Activated naive CD4-positive, alpha-beta T cell treated with anti-CD3 and anti-CD28 coated beads for 36 hours (primary cell): ENCODE measurements at regions not wholly inside any gene's neighbourhood (a gene's known extent, or its start where the extent isn't known, plus 50 kb on each side); places are given as distances from the start of the nearest gene placed in this dataset.

Experiments used
- CTCF ChIA-PET: fragments of 350-600 bp; sonication (Branson Sonifier 250); formaldehyde crosslinking; loops from one replicate; lab custom pipeline; 2021; ENCODE audit warnings: antibody characterized with exemption; lab: Charles Lee
- DNase-seq: peaks from one replicate; pipeline ENCODE4 v3.0.0-alpha.2; 2020
- H3K27ac Mint-ChIP-seq: one replicate; pipeline ENCODE4 v1.8.0; 2021; ENCODE audit warnings: mild to moderate bottlenecking, mixed read lengths
- H3K27me3 Mint-ChIP-seq: one replicate; pipeline ENCODE4 v1.8.0; 2021; ENCODE audit warnings: low read depth, mixed read lengths
- H3K36me3 Mint-ChIP-seq: one replicate; pipeline ENCODE4 v1.8.0; 2021; ENCODE audit warnings: low read depth, mixed read lengths
- H3K4me1 Mint-ChIP-seq: one replicate; pipeline ENCODE4 v1.8.0; 2021; ENCODE audit warnings: low read depth, mixed read lengths
- H3K4me3 Mint-ChIP-seq: one replicate; pipeline ENCODE4 v1.8.0; 2021; ENCODE audit warnings: mild to moderate bottlenecking, moderate library complexity, mixed read lengths
- H3K9me3 Mint-ChIP-seq: one replicate; pipeline ENCODE4 v1.8.0; 2021; ENCODE audit warnings: mixed read lengths
- intact Hi-C: fragments of 100-400 bp; cut with micrococcal nuclease; formaldehyde crosslinking; loops from one replicate; pipeline ENCODE4 v1.15.1; 2023

GRCh38 chr3:36132214-36132613 lies 248.1 kb upstream of the STAC start:
- CTCF ChIA-PET, result no interaction called here
- Mint-ChIP-seq H3K27me3 (peaks cover 3% of the 10 kb centered on the region), H3K4me1 (no peaks in the 10 kb centered on the region), H3K9me3 (peaks cover 4% of the 10 kb centered on the region), H3K36me3 (no peaks in the 10 kb centered on the region), H3K27ac (no peak overlapping the region), H3K4me3 (no peak overlapping the region)
- no peak for DNase-seq
- intact Hi-C loops, result no loop called here

DNA sequence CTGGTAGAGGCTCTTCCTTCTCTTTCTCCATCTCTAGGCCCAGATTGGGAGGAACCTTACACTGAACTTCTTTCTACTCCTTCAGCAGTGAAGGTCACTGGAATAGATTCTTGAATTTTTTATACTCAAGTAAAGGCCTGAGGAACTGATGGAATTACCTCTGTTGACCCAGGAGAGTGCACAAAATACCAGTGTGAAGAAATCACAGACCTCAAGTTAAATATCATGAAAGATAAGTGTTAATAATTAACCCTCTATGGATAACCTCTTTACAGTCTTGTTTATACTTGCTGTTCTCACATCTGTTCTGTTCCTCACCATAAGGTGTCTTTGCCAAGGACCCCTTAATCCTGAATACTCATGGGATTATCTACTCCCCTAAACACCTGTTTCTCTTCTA lies 244.4 kb upstream of the STAC start:
- Mint-ChIP-seq H3K36me3 (no peaks in the 10 kb centered on the region), H3K4me1 (no peaks in the 10 kb centered on the region), H3K27me3 (peaks cover 3% of the 10 kb centered on the region), H3K4me3 (no peak overlapping the region), H3K27ac (no peak overlapping the region), H3K9me3 (no peaks in the 10 kb centered on the region)
- DNase-seq, result no peak
- intact Hi-C loops, result no loop called here
- CTCF ChIA-PET, result no interaction called here

DNA sequence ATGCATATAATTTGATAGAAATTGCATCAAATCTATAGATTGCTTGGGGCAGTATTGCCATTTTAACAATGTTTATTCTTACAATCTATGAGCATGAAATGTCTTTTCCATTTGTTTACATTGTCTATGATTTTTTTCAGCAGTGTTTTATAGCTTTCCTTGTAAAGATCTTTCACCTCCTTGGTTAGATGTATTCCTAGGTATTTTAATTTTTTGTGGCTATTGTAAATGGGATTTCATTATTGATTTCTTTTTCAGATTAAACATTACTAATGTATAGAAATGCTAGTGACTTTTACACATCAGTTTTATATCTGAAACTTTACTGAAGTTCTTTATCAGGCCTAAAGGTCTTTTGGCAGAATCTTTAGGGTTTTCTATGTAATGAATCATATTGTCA lies 237.6 kb upstream of the STAC start:
- Mint-ChIP-seq H3K4me3 (no peak overlapping the region), H3K27ac (no peak overlapping the region), H3K9me3 (no peaks in the 10 kb centered on the region), H3K4me1 (no peaks in the 10 kb centered on the region), H3K36me3 (no peaks in the 10 kb centered on the region), H3K27me3 (no peaks in the 10 kb centered on the region)
- DNase-seq, result no peak
- CTCF ChIA-PET, result no interaction called here
- intact Hi-C loops, result no loop called here

DNA sequence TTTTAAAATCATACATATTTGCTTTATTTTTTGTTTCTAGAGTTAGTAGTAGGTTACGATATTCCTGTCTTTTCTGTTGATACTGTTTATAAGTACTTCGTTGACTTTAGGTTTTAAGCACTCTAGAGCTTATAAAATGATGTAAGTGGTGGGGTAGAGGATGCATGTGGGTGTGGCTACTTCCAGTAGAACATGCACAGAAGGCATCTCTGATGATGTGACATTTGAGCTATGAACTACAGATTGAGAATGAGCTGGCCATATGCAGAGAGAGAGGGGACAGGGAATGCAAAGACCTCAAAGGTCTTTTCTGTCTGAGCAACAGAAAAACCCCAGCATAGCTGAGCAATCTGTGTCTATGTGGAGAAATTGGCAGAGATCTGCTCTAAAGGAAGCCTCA lies 233.9 kb upstream of the STAC start:
- no peaks in the 10 kb centered on the region for H3K27me3 Mint-ChIP-seq
- H3K27ac Mint-ChIP-seq, result no peak overlapping the region
- H3K9me3 Mint-ChIP-seq, result no peaks in the 10 kb centered on the region
- intact Hi-C loops, result no loop called here
- no peaks in the 10 kb centered on the region for H3K36me3 Mint-ChIP-seq
- CTCF ChIA-PET, result no interaction called here
- no peak for DNase-seq
- no peak overlapping the region for H3K4me3 Mint-ChIP-seq
- H3K4me1 Mint-ChIP-seq, result no peaks in the 10 kb centered on the region

- intact Hi-C loops, result no loop called here
- no peak for DNase-seq
- no peaks in the 10 kb centered on the region for H3K36me3 Mint-ChIP-seq
- no peaks in the 10 kb centered on the region for H3K9me3 Mint-ChIP-seq
- H3K4me3 Mint-ChIP-seq, result no peak overlapping the region
- H3K27ac Mint-ChIP-seq, result no peak overlapping the region
- CTCF ChIA-PET, result no interaction called here
- no peaks in the 10 kb centered on the region for H3K4me1 Mint-ChIP-seq
- no peaks in the 10 kb centered on the region for H3K27me3 Mint-ChIP-seq
These were observed 232.3 kb upstream of the STAC start for GRCh38 chr3:36147934-36148558.

- intact Hi-C loops, result no loop called here
- CTCF ChIA-PET, result interaction anchor here (0.6 kb wide), 1 partner anchor 257 kb away, joined by 3 read pairs; no protein-coding TSS in a partner anchor
- no peaks in the 10 kb centered on the region for H3K27me3 Mint-ChIP-seq
These were observed 230.8 kb upstream of the STAC start for GRCh38 chr3:36149447-36149865.

DNA sequence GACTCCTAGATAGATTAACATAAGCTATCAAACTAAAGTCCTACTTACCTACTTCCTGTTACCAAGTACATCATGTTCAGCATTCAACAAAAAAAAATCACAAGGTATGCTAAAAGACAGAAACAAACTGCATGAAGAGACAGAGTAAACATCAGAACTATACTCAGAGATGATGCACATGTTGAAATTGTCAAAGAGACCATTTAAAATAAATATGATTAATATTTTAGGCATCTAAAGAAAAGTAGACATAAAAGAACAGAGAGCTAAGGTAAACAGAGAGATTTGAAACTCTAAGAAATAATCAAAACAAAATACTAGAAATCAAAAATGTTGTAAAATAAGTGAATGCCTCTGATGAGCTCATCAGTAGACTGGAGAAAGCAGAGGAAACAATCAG lies 224.8 kb upstream of the STAC start:
- no peak overlapping the region for H3K4me3 Mint-ChIP-seq
- no peaks in the 10 kb centered on the region for H3K9me3 Mint-ChIP-seq
- no peaks in the 10 kb centered on the region for H3K36me3 Mint-ChIP-seq
- no peaks in the 10 kb centered on the region for H3K27me3 Mint-ChIP-seq
- no peak overlapping the region for H3K27ac Mint-ChIP-seq
- CTCF ChIA-PET, result no interaction called here
- DNase-seq, result no peak
- intact Hi-C loops, result no loop called here
- H3K4me1 Mint-ChIP-seq, result no peaks in the 10 kb centered on the region

More at GRCh38 chr3:36149447-36149865, 230.8 kb upstream of the STAC start:
- no peak overlapping the region for H3K4me3 Mint-ChIP-seq
- no peak for DNase-seq
- no peaks in the 10 kb centered on the region for H3K9me3 Mint-ChIP-seq
- no peak overlapping the region for H3K27ac Mint-ChIP-seq
- no peaks in the 10 kb centered on the region for H3K36me3 Mint-ChIP-seq
- no peaks in the 10 kb centered on the region for H3K4me1 Mint-ChIP-seq

DNA sequence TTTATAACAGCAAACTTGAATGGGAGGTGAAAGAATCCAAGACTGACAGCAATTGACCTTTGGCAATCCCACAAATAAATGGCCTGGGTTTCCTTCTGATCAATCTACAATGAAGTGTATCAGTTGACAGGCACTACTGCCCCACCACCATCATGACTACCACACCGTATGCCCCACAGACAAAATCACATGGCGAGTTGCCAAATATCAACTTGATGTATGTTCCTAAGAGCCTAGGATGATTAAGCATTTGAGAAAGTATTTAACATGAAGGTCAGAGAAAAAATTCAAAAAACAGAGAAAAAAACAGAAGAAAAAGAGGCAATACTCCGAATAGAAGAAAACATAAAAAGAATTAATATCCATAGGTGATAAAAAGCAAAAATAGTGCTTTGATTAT lies 215.9 kb upstream of the STAC start:
- H3K4me3 Mint-ChIP-seq, result no peak overlapping the region
- H3K4me1 Mint-ChIP-seq, result no peaks in the 10 kb centered on the region
- no peaks in the 10 kb centered on the region for H3K36me3 Mint-ChIP-seq
- no peak for DNase-seq
- peaks cover 2% of the 10 kb centered on the region for H3K9me3 Mint-ChIP-seq
- intact Hi-C loops, result no loop called here
- CTCF ChIA-PET, result no interaction called here
- H3K27me3 Mint-ChIP-seq, result no peaks in the 10 kb centered on the region
- H3K27ac Mint-ChIP-seq, result no peak overlapping the region

GRCh38 chr3:36165509-36166290 lies 214.6 kb upstream of the STAC start:
- Mint-ChIP-seq H3K27ac (no peak overlapping the region), H3K27me3 (no peaks in the 10 kb centered on the region), H3K4me1 (no peaks in the 10 kb centered on the region), H3K36me3 (no peaks in the 10 kb centered on the region), H3K9me3 (peaks cover 2% of the 10 kb centered on the region), H3K4me3 (no peak overlapping the region)
- CTCF ChIA-PET, result no interaction called here
- DNase-seq, result no peak
- intact Hi-C loops, result no loop called here

DNA sequence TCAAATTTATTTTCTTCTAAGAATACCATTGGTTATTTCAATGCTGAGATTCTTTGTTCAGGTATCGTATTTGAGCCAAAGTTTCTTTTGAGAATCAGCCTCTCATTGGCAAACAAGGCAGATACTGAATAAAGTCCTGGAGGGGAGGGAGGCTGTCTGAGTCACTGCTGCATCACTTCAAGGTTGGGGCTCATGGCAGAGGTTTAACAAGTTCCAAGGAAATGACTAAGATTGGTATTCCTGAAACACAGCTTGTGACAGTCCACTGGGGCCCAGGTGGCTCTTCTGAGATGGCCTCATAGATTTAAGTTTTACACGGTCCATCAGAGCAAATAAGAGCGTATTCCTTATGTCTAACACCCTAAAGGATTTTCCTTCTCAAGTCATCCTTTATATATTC lies 213.8 kb upstream of the STAC start:
- no peak for DNase-seq
- intact Hi-C loops, result no loop called here
- Mint-ChIP-seq H3K27me3 (no peaks in the 10 kb centered on the region), H3K27ac (no peak overlapping the region), H3K4me1 (no peaks in the 10 kb centered on the region), H3K9me3 (peaks cover 2% of the 10 kb centered on the region), H3K36me3 (no peaks in the 10 kb centered on the region), H3K4me3 (no peak overlapping the region)
- CTCF ChIA-PET, result no interaction called here

DNA sequence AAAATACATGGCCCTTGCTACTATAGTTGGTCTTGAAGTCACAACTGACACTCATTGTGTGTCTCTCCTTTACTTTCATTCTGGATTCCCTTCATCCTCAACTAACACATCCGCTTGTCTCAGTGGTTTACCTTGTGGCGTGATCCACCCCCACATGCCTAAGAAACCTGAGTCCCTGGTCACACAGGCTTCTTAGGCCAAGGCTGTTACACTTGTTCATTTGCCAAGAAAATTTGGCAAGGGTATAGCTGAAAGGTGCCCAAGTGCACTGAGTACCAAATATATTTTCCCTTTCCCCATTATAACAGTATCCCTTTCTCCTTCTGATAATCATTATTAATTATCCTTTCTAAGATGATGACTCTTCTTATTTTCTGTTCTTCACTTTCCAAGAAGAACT lies 207.6 kb upstream of the STAC start:
- CTCF ChIA-PET, result no interaction called here
- intact Hi-C loops, result no loop called here
- Mint-ChIP-seq H3K27me3 (no peaks in the 10 kb centered on the region), H3K36me3 (no peaks in the 10 kb centered on the region), H3K27ac (no peak overlapping the region), H3K4me3 (no peak overlapping the region), H3K4me1 (no peaks in the 10 kb centered on the region), H3K9me3 (no peaks in the 10 kb centered on the region)
- DNase-seq, result no peak

- no peak for DNase-seq
- H3K4me1 Mint-ChIP-seq, result no peaks in the 10 kb centered on the region
- no peak overlapping the region for H3K4me3 Mint-ChIP-seq
- no peaks in the 10 kb centered on the region for H3K9me3 Mint-ChIP-seq
- no peaks in the 10 kb centered on the region for H3K27me3 Mint-ChIP-seq
- intact Hi-C loops, result no loop called here
- H3K36me3 Mint-ChIP-seq, result no peaks in the 10 kb centered on the region
- no peak overlapping the region for H3K27ac Mint-ChIP-seq
- CTCF ChIA-PET, result no interaction called here
These were observed 205.0 kb upstream of the STAC start for GRCh38 chr3:36175113-36175812.
